H9 (cell line): ENCODE measurements at regions not wholly inside any gene's neighbourhood (a gene's known extent, or its start where the extent isn't known, plus 50 kb on each side); places are given as distances from the start of the nearest gene placed in this dataset.
A peak's percentile ranks its signal among the peaks of the same experiment; 100 is the strongest.

Experiments
- DNase-seq: peaks from one replicate; pipeline ENCODE4 v3.0.0-alpha.2; 2017
- H2AFZ ChIP-seq: one replicate; pipeline ENCODE4 v1.6.1; 2013; ENCODE audit warnings: mild to moderate bottlenecking, low read length, control low read depth, moderate library complexity
- H2AK5ac ChIP-seq: 2 replicates; pipeline ENCODE4 v1.6.1; 2013; ENCODE audit warnings: low read length, control low read depth, mixed read lengths; ENCODE audit not compliant: insufficient read length
- H2BK120ac ChIP-seq: one replicate; pipeline ENCODE4 v1.6.1; 2013; ENCODE audit warnings: low read depth, mild to moderate bottlenecking, low read length, control low read depth, inconsistent platforms; ENCODE audit not compliant: poor library complexity, severe bottlenecking
- H2BK12ac ChIP-seq: 2 replicates; pipeline ENCODE4 v1.6.1; 2013; ENCODE audit warnings: low read length, control low read depth, mixed read lengths, low read depth; ENCODE audit not compliant: insufficient read length
- H2BK15ac ChIP-seq: 2 replicates; pipeline ENCODE4 v1.6.1; 2013; ENCODE audit warnings: low read depth, low read length, control low read depth
- H2BK20ac ChIP-seq: one replicate; pipeline ENCODE4 v1.6.1; 2013; ENCODE audit warnings: low read depth, mild to moderate bottlenecking, low read length, control low read depth, inconsistent platforms; ENCODE audit not compliant: poor library complexity, severe bottlenecking
- H2BK5ac ChIP-seq: 2 replicates; pipeline ENCODE4 v1.6.1; 2013; ENCODE audit warnings: low read length, control low read depth, mixed read lengths; ENCODE audit not compliant: insufficient read length
- H3K14ac ChIP-seq: 2 replicates; pipeline ENCODE4 v1.6.1; 2013; ENCODE audit warnings: low read length, control low read depth; ENCODE audit not compliant: insufficient read depth
- H3K18ac ChIP-seq: 2 replicates; pipeline ENCODE4 v1.6.1; 2013; ENCODE audit warnings: low read depth, mild to moderate bottlenecking, mixed read lengths, low read length, control low read depth; ENCODE audit not compliant: insufficient read length
- H3K23ac ChIP-seq: 2 replicates; pipeline ENCODE4 v1.6.1; 2013; ENCODE audit warnings: low read length, control low read depth, mixed read lengths, low read depth; ENCODE audit not compliant: insufficient read length
- H3K23me2 ChIP-seq: 2 replicates; pipeline ENCODE4 v1.6.1; 2013; ENCODE audit warnings: low read depth, mild to moderate bottlenecking, mixed read lengths, low read length, control low read depth; ENCODE audit not compliant: insufficient read length, poor library complexity, severe bottlenecking
- H3K27ac ChIP-seq: 2 replicates; pipeline ENCODE4 v1.5.1; 2013; ENCODE audit warnings: low read length, control low read depth, mixed read lengths, low read depth; ENCODE audit not compliant: insufficient read length
- H3K27me3 ChIP-seq: 2 replicates; pipeline ENCODE4 v1.6.1; 2013; ENCODE audit warnings: low read length, control low read depth, inconsistent platforms; ENCODE audit not compliant: insufficient read depth
- H3K4ac ChIP-seq: 2 replicates; pipeline ENCODE4 v1.6.1; 2013; ENCODE audit warnings: low read depth, mild to moderate bottlenecking, control low read depth, inconsistent platforms, low read length, moderate library complexity
- H3K4me1 ChIP-seq: 2 replicates; pipeline ENCODE4 v1.6.1; 2013; ENCODE audit warnings: low read length, control low read depth, inconsistent platforms; ENCODE audit not compliant: insufficient read depth
- H3K4me2 ChIP-seq: 2 replicates; pipeline ENCODE4 v1.6.1; 2013; ENCODE audit warnings: low read length, control low read depth, mixed read lengths; ENCODE audit not compliant: insufficient read length, insufficient read depth
- H3K56ac ChIP-seq: 2 replicates; pipeline ENCODE4 v1.6.1; 2013; ENCODE audit warnings: low read depth, mild to moderate bottlenecking, mixed read lengths, low read length, control low read depth; ENCODE audit not compliant: insufficient read length
- H3K79me1 ChIP-seq: 2 replicates; pipeline ENCODE4 v1.6.1; 2013; ENCODE audit warnings: low read depth, mild to moderate bottlenecking, moderate library complexity, low read length, control low read depth, inconsistent platforms; ENCODE audit not compliant: insufficient read depth, poor library complexity, severe bottlenecking
- H3K79me2 ChIP-seq: 2 replicates; pipeline ENCODE4 v1.6.1; 2013; ENCODE audit warnings: low read length, control low read depth, inconsistent platforms; ENCODE audit not compliant: insufficient read depth
- H3K9ac ChIP-seq: 2 replicates; pipeline ENCODE4 v1.6.1; 2013; ENCODE audit warnings: low read length, control low read depth, mixed read lengths; ENCODE audit not compliant: insufficient read length; ENCODE audit errors: extremely low read depth
- H3K9me3 ChIP-seq: one replicate; pipeline ENCODE4 v1.6.1; 2013; ENCODE audit warnings: low read depth, low read length, inconsistent platforms; ENCODE audit not compliant: control insufficient read depth
- H3T11ph ChIP-seq: one replicate; pipeline ENCODE4 v1.6.1; 2013; ENCODE audit warnings: mild to moderate bottlenecking, low read length, control low read depth, inconsistent platforms
- H4K20me1 ChIP-seq: one replicate; pipeline ENCODE4 v1.6.1; 2013; ENCODE audit not compliant: control insufficient read depth, insufficient read length, insufficient read depth
- H4K5ac ChIP-seq: 2 replicates; pipeline ENCODE4 v1.6.1; 2013; ENCODE audit warnings: low read depth, mild to moderate bottlenecking, mixed read lengths, low read length, control low read depth; ENCODE audit not compliant: insufficient read length
- H4K8ac ChIP-seq: replicated peaks from 2 replicates; pipeline ENCODE4 v1.6.1; 2013; ENCODE audit warnings: low read length, control low read depth, mixed read lengths, low read depth; ENCODE audit not compliant: insufficient read length
- H4K91ac ChIP-seq: 2 replicates; pipeline ENCODE4 v1.6.1; 2013; ENCODE audit warnings: low read depth, mild to moderate bottlenecking, moderate library complexity, mixed read lengths, low read length, control low read depth; ENCODE audit not compliant: insufficient read length
- H3K27ac Mint-ChIP-seq, 3 experiments: 2 replicates in 2 of 3; 3 replicates in 1 of 3; pipeline ENCODE4 v1.8.0; 2020 to 2021; ENCODE audit warnings: mixed read lengths in 3 of 3, mild to moderate bottlenecking in 1 of 3, moderate library complexity in 1 of 3
- H3K27me3 Mint-ChIP-seq: 2 replicates; pipeline ENCODE4 v1.8.0; 2021; ENCODE audit warnings: low read depth, mild to moderate bottlenecking, moderate library complexity, mixed read lengths
- H3K36me3 Mint-ChIP-seq, 3 experiments: 2 replicates in 2 of 3; 3 replicates in 1 of 3; pipeline ENCODE4 v1.8.0; 2020 to 2021; ENCODE audit warnings: low read depth in 3 of 3, mixed read lengths in 3 of 3; ENCODE audit not compliant: insufficient read depth in 1 of 3
- H3K4me1 Mint-ChIP-seq, 2 experiments: 2 replicates each; pipeline ENCODE4 v1.8.0; 2020; ENCODE audit warnings: mixed read lengths in 2 of 2
- H3K4me3 Mint-ChIP-seq, 2 experiments: 2 replicates in 1 of 2; 3 replicates in 1 of 2; pipeline ENCODE4 v1.8.0; 2020 to 2021; ENCODE audit warnings: mild to moderate bottlenecking in 2 of 2, mixed read lengths in 2 of 2, moderate library complexity in 1 of 2
- H3K9me3 Mint-ChIP-seq, 2 experiments: 2 replicates in 1 of 2; 3 replicates in 1 of 2; pipeline ENCODE4 v1.8.0; 2020; ENCODE audit warnings: mild to moderate bottlenecking in 2 of 2, mixed read lengths in 2 of 2, moderate library complexity in 1 of 2
- CTCF ChIP-seq: fragments of 200-600 bp; sonication (generic); conservative IDR thresholded peaks from 3 replicates; pipeline ENCODE4 v1.8.0; 2021; ENCODE audit warnings: antibody characterized with exemption, mild to moderate bottlenecking
- WGBS: extraction: QIAGEN DNeasy Blood & Tissue Kit; methylation state at CpG from one replicate; pipeline ENCODE4 v1.1.7; 2013; ENCODE audit warnings: missing lambda C conversion rate, low lambda C conversion rate, mixed read lengths; ENCODE audit not compliant: insufficient read length; ENCODE audit errors: extremely low coverage; 5-methylcytosine and 5-hydroxymethylcytosine counted together

- H4K5ac ChIP-seq: no peak overlapping the region
Observed at GRCh38 chr1:168428063-168428731, 115.6 kb downstream of the XCL2 start.

More at GRCh38 chr1:168428063-168428731, 115.6 kb downstream of the XCL2 start:
- H4K20me1 ChIP-seq: no peaks in the 10 kb centered on the region
- no peak overlapping the region for H2BK15ac ChIP-seq
- H2BK12ac ChIP-seq: no peak overlapping the region
- H3K9me3 Mint-ChIP-seq: no peaks in the 10 kb centered on the region
- no peak overlapping the region for H3T11ph ChIP-seq
- H3K79me2 ChIP-seq: no peaks in the 10 kb centered on the region
- no peak overlapping the region for H2AK5ac ChIP-seq
- no peak overlapping the region for H3K4me3 Mint-ChIP-seq
- no peak overlapping the region for H3K14ac ChIP-seq
- H3K56ac ChIP-seq: no peak overlapping the region
- H3K9ac ChIP-seq: no peak overlapping the region
- H2BK120ac ChIP-seq: no peak overlapping the region
- peak; percentile 59 for DNase-seq
- H3K9me3 ChIP-seq: no peaks in the 10 kb centered on the region
- no peak overlapping the region for H4K91ac ChIP-seq
- H3K18ac ChIP-seq: no peak overlapping the region
- H3K4ac ChIP-seq: no peak overlapping the region
- no peaks in the 10 kb centered on the region for H3K23me2 ChIP-seq
- H3K79me1 ChIP-seq: no peaks in the 10 kb centered on the region
- peaks cover 1% of the 10 kb centered on the region; the same call in 1 of the 2 replicates for H3K27me3 Mint-ChIP-seq
- no peaks in the 10 kb centered on the region for H3K27me3 ChIP-seq
- no peak overlapping the region for H2BK5ac ChIP-seq
- peaks cover 16 to 22% of the 10 kb centered on the region in 2 experiments; a peak in 3 of 4 replicates for H3K4me1 Mint-ChIP-seq
- no peak overlapping the region for H3K4me2 ChIP-seq
- H3K27ac Mint-ChIP-seq: 0 out of 7 replicates have a peak overlapping the region, but pooled peaks of 1 of the 3 experiments have one; percentile 30
- TF ChIP-seq CTCF: no peak
- H2BK20ac ChIP-seq: no peak overlapping the region
- H4K8ac ChIP-seq: no peak overlapping the region
- no peak overlapping the region for H3K23ac ChIP-seq
- peaks cover 13% of the 10 kb centered on the region for H3K4me1 ChIP-seq
- H3K27ac ChIP-seq: no peak overlapping the region
- WGBS: no CpG with 5 or more reads among the region's 4 CpGs
- no peaks in the 10 kb centered on the region; a peak in 1 of 7 replicates for H3K36me3 Mint-ChIP-seq
- H2AFZ ChIP-seq: no peak overlapping the region
